Natural killer cell (primary cell): ENCODE measurements at regions not wholly inside any gene's neighbourhood (a gene's known extent, or its start where the extent isn't known, plus 50 kb on each side); places are given as distances from the start of the nearest gene placed in this dataset.
"Not testable (repeated sequence)": the region's sequence is repeated elsewhere in the genome, so short reads cannot be mapped to it uniquely, and the experiment has no call there.

Experiments
- ATAC-seq, 3 donors: fragments of 150-1000 bp in 2 of 3; fragments of 200-7000 bp in 1 of 3; cut with Tn5 transposase; 1 replicate in 1 of 3; 2 replicates in 2 of 3; pipeline ENCODE4 v1.10.0; 2021; ENCODE audit warnings: mild to moderate bottlenecking in 2 of 3, moderate library complexity in 2 of 3
- DNase-seq, 2 donors: peaks; one replicate each; pipeline versions ENCODE4 v3.0.0 to v3.0.0-alpha.2; 2013 to 2021; ENCODE audit warnings: mixed read lengths in 1 of 2
- H3K27ac ChIP-seq: one replicate; pipeline ENCODE4 v1.5.1; 2013; ENCODE audit warnings: mild to moderate bottlenecking, low read length
- H3K27me3 ChIP-seq: one replicate; pipeline ENCODE4 v1.6.1; 2013; ENCODE audit warnings: low read length; ENCODE audit not compliant: control insufficient read depth, insufficient read depth
- H3K36me3 ChIP-seq: one replicate; pipeline ENCODE4 v1.6.1; 2013; ENCODE audit warnings: low read length; ENCODE audit not compliant: control insufficient read depth, insufficient read depth
- H3K4me1 ChIP-seq: one replicate; pipeline ENCODE4 v1.6.1; 2013; ENCODE audit warnings: low read length; ENCODE audit not compliant: control insufficient read depth, insufficient read depth
- H3K4me3 ChIP-seq: one replicate; pipeline ENCODE4 v1.5.1; 2013; ENCODE audit warnings: low read length
- H3K9me3 ChIP-seq: one replicate; pipeline ENCODE4 v1.6.1; 2013; ENCODE audit warnings: low read length; ENCODE audit not compliant: control insufficient read depth, insufficient read depth
- H3K27ac Mint-ChIP-seq, 2 donors: one replicate each; pipeline ENCODE4 v1.8.0; 2022; ENCODE audit warnings: mild to moderate bottlenecking in 2 of 2, mixed read lengths in 2 of 2, moderate library complexity in 1 of 2
- H3K27me3 Mint-ChIP-seq, 2 donors: one replicate each; pipeline ENCODE4 v1.8.0; 2022; ENCODE audit warnings: low read depth in 2 of 2, mixed read lengths in 2 of 2
- H3K36me3 Mint-ChIP-seq: one replicate; pipeline ENCODE4 v1.8.0; 2022; ENCODE audit warnings: mixed read lengths
- H3K4me1 Mint-ChIP-seq, 2 donors: one replicate each; pipeline ENCODE4 v1.8.0; 2022; ENCODE audit warnings: mixed read lengths in 2 of 2
- H3K4me3 Mint-ChIP-seq: one replicate; pipeline ENCODE4 v1.8.0; 2022; ENCODE audit warnings: mild to moderate bottlenecking, moderate library complexity, mixed read lengths
- H3K9me3 Mint-ChIP-seq, 2 donors: one replicate each; pipeline ENCODE4 v1.8.0; 2022; ENCODE audit warnings: mixed read lengths in 2 of 2
- CTCF ChIP-seq: fragments of 200-600 bp; IDR thresholded peaks from one replicate; pipeline ENCODE4 v1.8.0; 2022; ENCODE audit warnings: antibody characterized with exemption
- WGBS: methylation state at CpG from one replicate; pipeline ENCODE4 v1.1.7; 2013; ENCODE audit warnings: missing lambda C conversion rate; ENCODE audit not compliant: insufficient coverage; 5-methylcytosine and 5-hydroxymethylcytosine counted together
- intact Hi-C: fragments of 100-400 bp; cut with micrococcal nuclease; formaldehyde crosslinking; loops from one replicate; pipeline ENCODE4 v1.14.2; 2022

GRCh38 chr1:232127190-232127589, 500.6 kb downstream of the DISC1 start:
- intact Hi-C loops = no loop called here
- no peak overlapping the region for H3K4me3 Mint-ChIP-seq
- H3K4me1 Mint-ChIP-seq = no peaks in the 10 kb centered on the region
- 73% methylated on average over 2 of the region's 2 CpGs for WGBS
- Histone ChIP-seq H3K4me1 (no peaks in the 10 kb centered on the region), H3K27ac (no peak overlapping the region), H3K27me3 (peaks cover 4% of the 10 kb centered on the region), H3K36me3 (no peaks in the 10 kb centered on the region), H3K4me3 (no peak overlapping the region), H3K9me3 (peaks cover 4% of the 10 kb centered on the region)
- ATAC-seq = no peak
- TF ChIP-seq CTCF = no peak
- no peaks in the 10 kb centered on the region for H3K9me3 Mint-ChIP-seq
- H3K27me3 Mint-ChIP-seq = peaks cover 15 to 54% of the 10 kb centered on the region in 2 donors
- DNase-seq = no peak
- H3K27ac Mint-ChIP-seq = no peak overlapping the region
- H3K36me3 Mint-ChIP-seq = no peaks in the 10 kb centered on the region

GRCh38 chr1:232123775-232124659, 497.4 kb downstream of the DISC1 start:
- H3K27ac Mint-ChIP-seq = no peak overlapping the region
- no peaks in the 10 kb centered on the region for H3K9me3 Mint-ChIP-seq
- Histone ChIP-seq H3K9me3 (no peaks in the 10 kb centered on the region), H3K36me3 (no peaks in the 10 kb centered on the region), H3K27me3 (no peaks in the 10 kb centered on the region), H3K4me3 (no peak overlapping the region), H3K4me1 (no peaks in the 10 kb centered on the region), H3K27ac (no peak overlapping the region)
- peaks cover 20 to 44% of the 10 kb centered on the region in 2 donors for H3K27me3 Mint-ChIP-seq
- TF ChIP-seq CTCF = no peak
- ATAC-seq (no peak), DNase-seq (no peak)
- intact Hi-C loops = no loop called here
- no peaks in the 10 kb centered on the region for H3K36me3 Mint-ChIP-seq
- no peaks in the 10 kb centered on the region for H3K4me1 Mint-ChIP-seq
- WGBS = 74% methylated on average over 8 of the region's 9 CpGs
- no peak overlapping the region for H3K4me3 Mint-ChIP-seq

- H3K27ac Mint-ChIP-seq, intact Hi-C loops, H3K27ac ChIP-seq, H3K36me3 ChIP-seq, ATAC-seq, H3K4me1 ChIP-seq, H3K4me3 Mint-ChIP-seq, H3K36me3 Mint-ChIP-seq, H3K9me3 ChIP-seq, H3K4me3 ChIP-seq, DNase-seq, H3K4me1 Mint-ChIP-seq, H3K27me3 ChIP-seq, H3K9me3 Mint-ChIP-seq: not testable (repeated sequence)
- peaks cover 8 to 20% of the 10 kb centered on the region in 2 donors for H3K27me3 Mint-ChIP-seq
- 89% methylated on average over 3 of the region's 4 CpGs for WGBS
Measured at GRCh38 chr1:232117903-232118302, 491.3 kb downstream of the DISC1 start.

- no peak overlapping the region for H3K27ac Mint-ChIP-seq
- no peak overlapping the region for H3K4me3 Mint-ChIP-seq
- H3K36me3 ChIP-seq = no peaks in the 10 kb centered on the region
- intact Hi-C loops = no loop called here
- no peak overlapping the region for H3K27ac ChIP-seq
- H3K36me3 Mint-ChIP-seq = no peaks in the 10 kb centered on the region
- peaks cover 14 to 35% of the 10 kb centered on the region in 2 donors for H3K27me3 Mint-ChIP-seq
- no peaks in the 10 kb centered on the region for H3K27me3 ChIP-seq
- no peaks in the 10 kb centered on the region for H3K9me3 Mint-ChIP-seq
- H3K4me3 ChIP-seq = no peak overlapping the region
- no peak for TF ChIP-seq CTCF
- H3K4me1 ChIP-seq = no peaks in the 10 kb centered on the region
- DNase-seq (no peak), ATAC-seq (no peak)
- no peaks in the 10 kb centered on the region for H3K4me1 Mint-ChIP-seq
- no peaks in the 10 kb centered on the region for H3K9me3 ChIP-seq
Measured at GRCh38 chr1:232114985-232115384, 488.4 kb downstream of the DISC1 start.
